Smooth muscle cell (in vitro differentiated cells): ENCODE measurements at regions not wholly inside any gene's neighbourhood (a gene's known extent, or its start where the extent isn't known, plus 50 kb on each side); places are given as distances from the start of the nearest gene placed in this dataset.
"Not testable (repeated sequence)": the region's sequence is repeated elsewhere in the genome, so short reads cannot be mapped to it uniquely, and the experiment has no call there.

Experiments used
- DNase-seq: peaks from one replicate; lab custom pipeline; 2025; ENCODE audit not compliant: unreplicated experiment; lab: John Stamatoyannopoulos, UW
- H2AFZ ChIP-seq: fragments of 200-600 bp; sonication (generic); 2 replicates; pipeline ENCODE4 v1.6.0; 2016; ENCODE audit warnings: antibody characterized with exemption, low read depth, mild to moderate bottlenecking
- H3F3A ChIP-seq: fragments of 200-600 bp; sonication (generic); 2 replicates; pipeline ENCODE4 v1.6.0; 2017; ENCODE audit warnings: antibody characterized with exemption, low read depth
- H3K27ac ChIP-seq: fragments of 200-600 bp; sonication (generic); 2 replicates; pipeline ENCODE4 v1.5.1; 2016; ENCODE audit warnings: low read depth, mild to moderate bottlenecking
- H3K27me3 ChIP-seq: fragments of 200-600 bp; sonication (generic); 2 replicates; pipeline ENCODE4 v1.6.1; 2016; ENCODE audit warnings: low read depth, mild to moderate bottlenecking
- H3K36me3 ChIP-seq: fragments of 200-600 bp; sonication (generic); 2 replicates; pipeline ENCODE4 v1.5.1; 2016; ENCODE audit warnings: low read depth
- H3K4me1 ChIP-seq: fragments of 200-600 bp; sonication (generic); 2 replicates; pipeline ENCODE4 v1.5.1; 2016; ENCODE audit warnings: low read depth
- H3K4me2 ChIP-seq: fragments of 200-600 bp; sonication (generic); 2 replicates; pipeline ENCODE4 v1.6.0; 2016; ENCODE audit warnings: mild to moderate bottlenecking
- H3K4me3 ChIP-seq: fragments of 200-600 bp; sonication (generic); 2 replicates; pipeline ENCODE4 v1.5.1; 2016; ENCODE audit warnings: mild to moderate bottlenecking
- H3K79me2 ChIP-seq: fragments of 200-600 bp; sonication (generic); 2 replicates; pipeline ENCODE4 v1.6.0; 2016; ENCODE audit warnings: low read depth, mild to moderate bottlenecking
- H3K9ac ChIP-seq: fragments of 200-600 bp; sonication (generic); 2 replicates; pipeline ENCODE4 v1.6.0; 2016; ENCODE audit warnings: low read depth
- H3K9me3 ChIP-seq: fragments of 200-600 bp; sonication (generic); replicated peaks from 2 replicates; pipeline ENCODE4 v1.5.1; 2016; ENCODE audit warnings: low read depth
- H4K20me1 ChIP-seq: fragments of 200-600 bp; sonication (generic); 2 replicates; pipeline ENCODE4 v1.6.0; 2016; ENCODE audit warnings: low read depth
- CTCF ChIP-seq: fragments of 200-600 bp; sonication (generic); IDR thresholded peaks from 2 replicates; pipeline ENCODE4 v1.5.1; 2017; ENCODE audit warnings: borderline replicate concordance, mild to moderate bottlenecking, antibody characterized with exemption; ENCODE audit not compliant: insufficient read depth, poor library complexity, severe bottlenecking
- WGBS: methylation state at CpG from one replicate; pipeline ENCODE4 v1.1.7; 2016; ENCODE audit warnings: low lambda C conversion rate; 5-methylcytosine and 5-hydroxymethylcytosine counted together

- no peaks in the 10 kb centered on the region for H3K9me3 ChIP-seq
- no peak for DNase-seq
- H3K4me2 ChIP-seq = no peak overlapping the region
- no peak overlapping the region for H2AFZ ChIP-seq
- H4K20me1 ChIP-seq = no peaks in the 10 kb centered on the region
- no peak overlapping the region for H3K9ac ChIP-seq
- no peaks in the 10 kb centered on the region for H3K4me1 ChIP-seq
- no peaks in the 10 kb centered on the region for H3K79me2 ChIP-seq
- WGBS = 90% methylated on average over 4 of the region's 4 CpGs
- TF ChIP-seq CTCF = no peak
- no peaks in the 10 kb centered on the region for H3F3A ChIP-seq
- no peaks in the 10 kb centered on the region for H3K36me3 ChIP-seq
- peaks cover 4% of the 10 kb centered on the region for H3K27me3 ChIP-seq
- no peak overlapping the region for H3K4me3 ChIP-seq
- H3K27ac ChIP-seq = no peak overlapping the region
These were observed 54.4 kb upstream of the RNF182 start for GRCh38 chr6:13870214-13870830.

GRCh38 chr6:13868236-13868635 is 53.9 kb upstream of the MCUR1 start:
- no peak for DNase-seq
- Histone ChIP-seq H3F3A (no peaks in the 10 kb centered on the region), H2AFZ (no peak overlapping the region), H3K9ac (no peak overlapping the region), H3K36me3 (no peaks in the 10 kb centered on the region), H3K27me3 (peaks cover 4% of the 10 kb centered on the region), H3K4me1 (no peaks in the 10 kb centered on the region), H3K79me2 (no peaks in the 10 kb centered on the region), H3K9me3 (no peaks in the 10 kb centered on the region), H3K4me2 (no peak overlapping the region), H3K27ac (no peak overlapping the region), H4K20me1 (no peaks in the 10 kb centered on the region), H3K4me3 (no peak overlapping the region)
- no peak for TF ChIP-seq CTCF
- WGBS = 87% methylated on average over 8 of the region's 8 CpGs

- H3K4me1 ChIP-seq = no peaks in the 10 kb centered on the region
- no peaks in the 10 kb centered on the region for H3K9me3 ChIP-seq
- no peak for TF ChIP-seq CTCF
- no peak overlapping the region for H2AFZ ChIP-seq
- WGBS = 93% methylated on average over 3 of the region's 3 CpGs
- no peak for DNase-seq
- H3K4me3 ChIP-seq = no peak overlapping the region
- H3K36me3 ChIP-seq = no peaks in the 10 kb centered on the region
- no peak overlapping the region for H3K9ac ChIP-seq
- no peaks in the 10 kb centered on the region for H3K27me3 ChIP-seq
- H4K20me1 ChIP-seq = no peaks in the 10 kb centered on the region
- no peak overlapping the region for H3K27ac ChIP-seq
- no peak overlapping the region for H3K4me2 ChIP-seq
- H3F3A ChIP-seq = no peaks in the 10 kb centered on the region
- no peaks in the 10 kb centered on the region for H3K79me2 ChIP-seq
These were observed 51.9 kb upstream of the MCUR1 start for GRCh38 chr6:13866301-13866700.

GRCh38 chr6:13865141-13865540 is 50.8 kb upstream of the MCUR1 start:
- Histone ChIP-seq H2AFZ (no peak overlapping the region), H3K9me3 (no peaks in the 10 kb centered on the region), H3K9ac (no peak overlapping the region), H3F3A (no peaks in the 10 kb centered on the region), H3K79me2 (no peaks in the 10 kb centered on the region), H3K4me2 (no peak overlapping the region), H4K20me1 (no peaks in the 10 kb centered on the region), H3K27me3 (no peaks in the 10 kb centered on the region), H3K4me1 (no peaks in the 10 kb centered on the region), H3K36me3 (no peaks in the 10 kb centered on the region), H3K27ac (no peak overlapping the region), H3K4me3 (no peak overlapping the region)
- 83% methylated on average over 2 of the region's 2 CpGs for WGBS
- no peak for DNase-seq
- no peak for TF ChIP-seq CTCF

- H3K36me3 ChIP-seq, H3K4me1 ChIP-seq, H3K27ac ChIP-seq, H3K9ac ChIP-seq, H3K4me3 ChIP-seq, H3K9me3 ChIP-seq, H3K4me2 ChIP-seq, H2AFZ ChIP-seq, H3K27me3 ChIP-seq, H4K20me1 ChIP-seq, DNase-seq, H3K79me2 ChIP-seq, H3F3A ChIP-seq: not testable (repeated sequence)
- WGBS = 72% methylated on average over 2 of the region's 2 CpGs
These were observed 50.3 kb upstream of the MCUR1 start for GRCh38 chr6:13864669-13865068.
